ENCODE measurements at regions not wholly inside any gene's neighbourhood (a gene's known extent, or its start where the extent isn't known, plus 50 kb on each side); places are given as distances from the start of the nearest gene placed in this dataset.
A peak's percentile ranks its signal among the peaks of the same experiment; 100 is the strongest.

- H2AFZ ChIP-seq (ENCODE audit: low read length, unreplicated experiment) = no peak overlapping the region
- H3K36me3 ChIP-seq (ENCODE audit: insufficient read depth, low read length) = no peaks in the 10 kb centered on the region
- peaks cover 16% of the 10 kb centered on the region for H3K4me1 ChIP-seq (ENCODE audit: control insufficient read depth, insufficient read depth, low read length, unreplicated experiment)
- H3K27ac ChIP-seq (ENCODE audit: low read depth, low read length) = no peak overlapping the region
- no peaks in the 10 kb centered on the region for H3K79me2 ChIP-seq (ENCODE audit: control insufficient read depth, insufficient read depth, low read length, unreplicated experiment)
- H3K4me3 ChIP-seq (ENCODE audit: low read depth, low read length) = no peak overlapping the region
- H3K27me3 ChIP-seq (ENCODE audit: insufficient read depth, low read length) = no peaks in the 10 kb centered on the region
Measured at GRCh38 chrY:7731651-7732050, 820.1 kb upstream of the AMELY start.

- H3K4me3 ChIP-seq (ENCODE audit: low read depth, low read length) = no peak overlapping the region
- no peak overlapping the region for H3K27ac ChIP-seq (ENCODE audit: low read depth, low read length)
- no peaks in the 10 kb centered on the region for H3K79me2 ChIP-seq (ENCODE audit: control insufficient read depth, insufficient read depth, low read length, unreplicated experiment)
- no peaks in the 10 kb centered on the region for H3K27me3 ChIP-seq (ENCODE audit: insufficient read depth, low read length)
- H3K4me1 ChIP-seq (ENCODE audit: control insufficient read depth, insufficient read depth, low read length, unreplicated experiment) = peaks cover 16% of the 10 kb centered on the region
- H2AFZ ChIP-seq (ENCODE audit: low read length, unreplicated experiment) = no peak overlapping the region
- H3K36me3 ChIP-seq (ENCODE audit: insufficient read depth, low read length) = no peaks in the 10 kb centered on the region
Measured at GRCh38 chrY:7730664-7731063, 819.1 kb upstream of the AMELY start.

- H2AFZ ChIP-seq (ENCODE audit: low read length, unreplicated experiment) = no peak overlapping the region
- H3K4me1 ChIP-seq (ENCODE audit: control insufficient read depth, insufficient read depth, low read length, unreplicated experiment) = peaks cover 16% of the 10 kb centered on the region
- no peak overlapping the region for H3K4me3 ChIP-seq (ENCODE audit: low read depth, low read length)
Measured at GRCh38 chrY:7730071-7730470, 818.5 kb upstream of the AMELY start.

GRCh38 chrY:7729318-7730011, 817.9 kb upstream of the AMELY start:
- no peaks in the 10 kb centered on the region for H3K79me2 ChIP-seq (ENCODE audit: control insufficient read depth, insufficient read depth, low read length, unreplicated experiment)
- no peaks in the 10 kb centered on the region for H3K27me3 ChIP-seq (ENCODE audit: insufficient read depth, low read length)
- H3K4me1 ChIP-seq (ENCODE audit: control insufficient read depth, insufficient read depth, low read length, unreplicated experiment) = peaks cover 16% of the 10 kb centered on the region
- H3K27ac ChIP-seq (ENCODE audit: low read depth, low read length) = peak overlapping the region; percentile 56
- no peaks in the 10 kb centered on the region for H3K36me3 ChIP-seq (ENCODE audit: insufficient read depth, low read length)
- H3K4me3 ChIP-seq (ENCODE audit: low read depth, low read length) = no peak overlapping the region
- H2AFZ ChIP-seq (ENCODE audit: low read length, unreplicated experiment) = no peak overlapping the region

More at GRCh38 chrY:7730071-7730470, 818.5 kb upstream of the AMELY start:
- Histone ChIP-seq H3K79me2 (ENCODE audit: control insufficient read depth, insufficient read depth, low read length, unreplicated experiment) (no peaks in the 10 kb centered on the region), H3K27ac (ENCODE audit: low read depth, low read length) (peak overlapping the region; percentile 56; the same call in 1 of the 2 replicates), H3K27me3 (ENCODE audit: insufficient read depth, low read length) (no peaks in the 10 kb centered on the region), H3K36me3 (ENCODE audit: insufficient read depth, low read length) (no peaks in the 10 kb centered on the region)

DNA sequence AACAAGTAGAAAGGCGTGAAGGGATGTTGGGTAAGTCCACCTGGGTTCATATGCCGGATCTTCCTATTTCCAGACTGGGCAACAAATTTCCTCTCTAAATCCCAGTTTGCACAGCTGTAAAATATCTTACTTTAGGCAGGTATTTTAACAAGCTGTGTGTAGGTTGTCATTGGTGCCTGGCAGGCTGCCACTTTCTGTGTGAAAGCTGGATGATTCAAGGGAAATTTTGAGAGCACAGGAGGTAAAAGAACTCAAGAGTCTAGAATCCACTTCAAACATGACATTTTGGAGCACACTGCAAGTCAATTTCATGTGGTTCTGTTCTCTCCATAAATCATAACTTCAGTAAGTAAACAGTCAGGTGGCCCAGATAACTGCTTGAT, 817.4 kb upstream of the AMELY start:
- no peak overlapping the region for H2AFZ ChIP-seq (ENCODE audit: low read length, unreplicated experiment)
- no peak overlapping the region for H3K4me3 ChIP-seq (ENCODE audit: low read depth, low read length)
- no peaks in the 10 kb centered on the region for H3K36me3 ChIP-seq (ENCODE audit: insufficient read depth, low read length)
- H3K4me1 ChIP-seq (ENCODE audit: control insufficient read depth, insufficient read depth, low read length, unreplicated experiment) = peaks cover 16% of the 10 kb centered on the region
- no peaks in the 10 kb centered on the region for H3K27me3 ChIP-seq (ENCODE audit: insufficient read depth, low read length)
- peak overlapping the region; percentile 56; the same call in 1 of the 2 replicates for H3K27ac ChIP-seq (ENCODE audit: low read depth, low read length)
- H3K79me2 ChIP-seq (ENCODE audit: control insufficient read depth, insufficient read depth, low read length, unreplicated experiment) = no peaks in the 10 kb centered on the region

- H3K4me1 ChIP-seq (ENCODE audit: control insufficient read depth, insufficient read depth, low read length, unreplicated experiment) = peaks cover 16% of the 10 kb centered on the region
- no peak overlapping the region for H3K4me3 ChIP-seq (ENCODE audit: low read depth, low read length)
- no peak overlapping the region for H3K27ac ChIP-seq (ENCODE audit: low read depth, low read length)
- H3K79me2 ChIP-seq (ENCODE audit: control insufficient read depth, insufficient read depth, low read length, unreplicated experiment) = no peaks in the 10 kb centered on the region
- no peak overlapping the region for H2AFZ ChIP-seq (ENCODE audit: low read length, unreplicated experiment)
- H3K27me3 ChIP-seq (ENCODE audit: insufficient read depth, low read length) = no peaks in the 10 kb centered on the region
- H3K36me3 ChIP-seq (ENCODE audit: insufficient read depth, low read length) = no peaks in the 10 kb centered on the region
Measured at GRCh38 chrY:7725791-7726460, 814.4 kb upstream of the AMELY start.

- Histone ChIP-seq H3K4me3 (ENCODE audit: low read depth, low read length) (no peak overlapping the region), H2AFZ (ENCODE audit: low read length, unreplicated experiment) (no peak overlapping the region), H3K79me2 (ENCODE audit: control insufficient read depth, insufficient read depth, low read length, unreplicated experiment) (no peaks in the 10 kb centered on the region), H3K4me1 (ENCODE audit: control insufficient read depth, insufficient read depth, low read length, unreplicated experiment) (peaks cover 8% of the 10 kb centered on the region), H3K27ac (ENCODE audit: low read depth, low read length) (no peak overlapping the region), H3K27me3 (ENCODE audit: insufficient read depth, low read length) (no peaks in the 10 kb centered on the region), H3K36me3 (ENCODE audit: insufficient read depth, low read length) (no peaks in the 10 kb centered on the region)
Measured at GRCh38 chrY:7723991-7724632, 812.6 kb upstream of the AMELY start.

GRCh38 chrY:7723127-7723526, 811.6 kb upstream of the AMELY start:
- Histone ChIP-seq H3K27ac (ENCODE audit: low read depth, low read length) (no peak overlapping the region), H3K4me1 (ENCODE audit: control insufficient read depth, insufficient read depth, low read length, unreplicated experiment) (peaks cover 15% of the 10 kb centered on the region), H3K79me2 (ENCODE audit: control insufficient read depth, insufficient read depth, low read length, unreplicated experiment) (no peaks in the 10 kb centered on the region), H3K4me3 (ENCODE audit: low read depth, low read length) (no peak overlapping the region), H3K27me3 (ENCODE audit: insufficient read depth, low read length) (no peaks in the 10 kb centered on the region), H2AFZ (ENCODE audit: low read length, unreplicated experiment) (no peak overlapping the region), H3K36me3 (ENCODE audit: insufficient read depth, low read length) (no peaks in the 10 kb centered on the region)

GRCh38 chrY:7722566-7722965, 811.0 kb upstream of the AMELY start:
- Histone ChIP-seq H2AFZ (ENCODE audit: low read length, unreplicated experiment) (no peak overlapping the region), H3K4me3 (ENCODE audit: low read depth, low read length) (no peak overlapping the region)

GRCh38 chrY:7720974-7721373, 809.4 kb upstream of the AMELY start:
- H2AFZ ChIP-seq (ENCODE audit: low read length, unreplicated experiment) = no peak overlapping the region

More at GRCh38 chrY:7722566-7722965, 811.0 kb upstream of the AMELY start:
- Histone ChIP-seq H3K4me1 (ENCODE audit: control insufficient read depth, insufficient read depth, low read length, unreplicated experiment) (peaks cover 17% of the 10 kb centered on the region), H3K27me3 (ENCODE audit: insufficient read depth, low read length) (no peaks in the 10 kb centered on the region), H3K27ac (ENCODE audit: low read depth, low read length) (no peak overlapping the region), H3K36me3 (ENCODE audit: insufficient read depth, low read length) (no peaks in the 10 kb centered on the region), H3K79me2 (ENCODE audit: control insufficient read depth, insufficient read depth, low read length, unreplicated experiment) (no peaks in the 10 kb centered on the region)

More at GRCh38 chrY:7720974-7721373, 809.4 kb upstream of the AMELY start:
- Histone ChIP-seq H3K27ac (ENCODE audit: low read depth, low read length) (no peak overlapping the region), H3K4me1 (ENCODE audit: control insufficient read depth, insufficient read depth, low read length, unreplicated experiment) (peaks cover 17% of the 10 kb centered on the region), H3K36me3 (ENCODE audit: insufficient read depth, low read length) (no peaks in the 10 kb centered on the region), H3K4me3 (ENCODE audit: low read depth, low read length) (no peak overlapping the region), H3K79me2 (ENCODE audit: control insufficient read depth, insufficient read depth, low read length, unreplicated experiment) (no peaks in the 10 kb centered on the region), H3K27me3 (ENCODE audit: insufficient read depth, low read length) (no peaks in the 10 kb centered on the region)
